ENCODE measurements at regions not wholly inside any gene's neighbourhood (a gene's known extent, or its start where the extent isn't known, plus 50 kb on each side); places are given as distances from the start of the nearest gene placed in this dataset.

- TF ChIP-seq EZH2 (IDR thresholded peaks at IDR 0.05; ENCODE audit: insufficient read depth, poor library complexity, severe bottlenecking): no peak
- no peak for TF ChIP-seq EZH2phosphoT487 (IDR thresholded peaks at IDR 0.05; ENCODE audit: insufficient read depth, low read depth)
These were observed 103.5 kb upstream of the CELF2 start for GRCh38 chr10:10914144-10914543.
